ENCODE measurements at regions not wholly inside any gene's neighbourhood (a gene's known extent, or its start where the extent isn't known, plus 50 kb on each side); places are given as distances from the start of the nearest gene placed in this dataset.

GRCh38 chr21:16441789-16442188, 712.0 kb downstream of the USP25 start:
- no peaks in the 10 kb centered on the region for H3K27me3 ChIP-seq (ENCODE audit: insufficient read depth, low read length)
- H2BK5ac ChIP-seq (ENCODE audit: low read depth, low read length, poor library complexity), result no peak overlapping the region
- H3K14ac ChIP-seq (ENCODE audit: low read length), result no peak overlapping the region
- no peaks in the 10 kb centered on the region for H3K36me3 ChIP-seq (ENCODE audit: control insufficient read depth in 1 of 2, insufficient read depth in 2 of 2, low read length in 2 of 2)
- H3K79me2 ChIP-seq (ENCODE audit: control insufficient read depth, insufficient read depth, low read length, poor library complexity), result no peaks in the 10 kb centered on the region
- no peaks in the 10 kb centered on the region for H3K9me3 ChIP-seq (ENCODE audit: insufficient read depth, low read depth, low read length)
- no peaks in the 10 kb centered on the region for H3K4me1 ChIP-seq (ENCODE audit: control insufficient read depth in 1 of 2, insufficient read depth in 2 of 2, low read length in 2 of 2)
- no peaks in the 10 kb centered on the region for H3K79me1 ChIP-seq (ENCODE audit: low read length)
- H2BK12ac ChIP-seq (ENCODE audit: low read length), result no peak overlapping the region
- H3K9ac ChIP-seq (ENCODE audit: low read length), result no peak overlapping the region
- no peak for DNase-seq
- no peak overlapping the region for H3K18ac ChIP-seq (ENCODE audit: low read length)
- no peak overlapping the region for H2AK5ac ChIP-seq (ENCODE audit: low read length)
- no peak overlapping the region for H2AFZ ChIP-seq (ENCODE audit: insufficient read depth, low read length, poor library complexity)
- no peak overlapping the region for H3K4me2 ChIP-seq (ENCODE audit: low read length)
- H4K91ac ChIP-seq (ENCODE audit: low read depth, low read length), result no peak overlapping the region
- H3K27ac ChIP-seq (ENCODE audit: low read depth, low read length), result no peak overlapping the region
- H3K4ac ChIP-seq (ENCODE audit: low read depth, low read length), result no peak overlapping the region
- no CpG with 5 or more reads among the region's 1 CpG for WGBS (ENCODE audit: extremely low coverage, insufficient coverage, insufficient read length)
- H2BK120ac ChIP-seq (ENCODE audit: insufficient read depth, low read length, poor library complexity), result no peak overlapping the region
- H4K8ac ChIP-seq (ENCODE audit: low read depth, low read length), result no peak overlapping the region
- no peak overlapping the region for H3K4me3 ChIP-seq (ENCODE audit: low read depth, low read length)
- H4K12ac ChIP-seq (ENCODE audit: low read depth, low read length), result no peak overlapping the region
- H3K23ac ChIP-seq (ENCODE audit: low read length), result no peak overlapping the region

- Histone ChIP-seq H3K18ac (ENCODE audit: low read length) (no peak overlapping the region), H4K91ac (ENCODE audit: low read depth, low read length) (no peak overlapping the region), H3K9me3 (ENCODE audit: insufficient read depth, low read depth, low read length) (no peaks in the 10 kb centered on the region), H2BK12ac (ENCODE audit: low read length) (no peak overlapping the region), H3K14ac (ENCODE audit: low read length) (no peak overlapping the region), H3K79me2 (ENCODE audit: control insufficient read depth, insufficient read depth, low read length, poor library complexity) (no peaks in the 10 kb centered on the region), H2AFZ (ENCODE audit: insufficient read depth, low read length, poor library complexity) (no peak overlapping the region), H4K8ac (ENCODE audit: low read depth, low read length) (no peak overlapping the region), H3K23ac (ENCODE audit: low read length) (no peak overlapping the region), H3K36me3 (ENCODE audit: control insufficient read depth in 1 of 2, insufficient read depth in 2 of 2, low read length in 2 of 2) (no peaks in the 10 kb centered on the region), H2BK120ac (ENCODE audit: insufficient read depth, low read length, poor library complexity) (no peak overlapping the region), H3K27me3 (ENCODE audit: insufficient read depth, low read length) (no peaks in the 10 kb centered on the region), H3K79me1 (ENCODE audit: low read length) (no peaks in the 10 kb centered on the region), H3K4ac (ENCODE audit: low read depth, low read length) (no peak overlapping the region), H3K27ac (ENCODE audit: low read depth, low read length) (no peak overlapping the region), H2AK5ac (ENCODE audit: low read length) (no peak overlapping the region), H3K4me1 (ENCODE audit: control insufficient read depth in 1 of 2, insufficient read depth in 2 of 2, low read length in 2 of 2) (no peaks in the 10 kb centered on the region), H4K12ac (ENCODE audit: low read depth, low read length) (no peak overlapping the region), H2BK5ac (ENCODE audit: low read depth, low read length, poor library complexity) (no peak overlapping the region), H3K4me3 (ENCODE audit: low read depth, low read length) (no peak overlapping the region), H3K9ac (ENCODE audit: low read length) (no peak overlapping the region), H3K4me2 (ENCODE audit: low read length) (no peak overlapping the region)
- DNase-seq, result no peak
These were observed 724.6 kb downstream of the USP25 start for GRCh38 chr21:16454399-16454798.

GRCh38 chr21:16455526-16455925, 725.7 kb downstream of the USP25 start:
- Histone ChIP-seq H3K79me1 (ENCODE audit: low read length) (no peaks in the 10 kb centered on the region), H2BK12ac (ENCODE audit: low read length) (no peak overlapping the region), H2BK5ac (ENCODE audit: low read depth, low read length, poor library complexity) (no peak overlapping the region), H4K12ac (ENCODE audit: low read depth, low read length) (no peak overlapping the region), H3K4me2 (ENCODE audit: low read length) (no peak overlapping the region), H4K8ac (ENCODE audit: low read depth, low read length) (no peak overlapping the region), H3K9ac (ENCODE audit: low read length) (no peak overlapping the region), H2AFZ (ENCODE audit: insufficient read depth, low read length, poor library complexity) (no peak overlapping the region), H3K18ac (ENCODE audit: low read length) (no peak overlapping the region), H3K27me3 (ENCODE audit: insufficient read depth, low read length) (no peaks in the 10 kb centered on the region), H3K4me1 (ENCODE audit: control insufficient read depth in 1 of 2, insufficient read depth in 2 of 2, low read length in 2 of 2) (no peaks in the 10 kb centered on the region), H3K36me3 (ENCODE audit: control insufficient read depth in 1 of 2, insufficient read depth in 2 of 2, low read length in 2 of 2) (no peaks in the 10 kb centered on the region), H4K91ac (ENCODE audit: low read depth, low read length) (no peak overlapping the region), H2BK120ac (ENCODE audit: insufficient read depth, low read length, poor library complexity) (no peak overlapping the region), H3K27ac (ENCODE audit: low read depth, low read length) (no peak overlapping the region), H3K4ac (ENCODE audit: low read depth, low read length) (no peak overlapping the region), H3K9me3 (ENCODE audit: insufficient read depth, low read depth, low read length) (no peaks in the 10 kb centered on the region), H2AK5ac (ENCODE audit: low read length) (no peak overlapping the region), H3K79me2 (ENCODE audit: control insufficient read depth, insufficient read depth, low read length, poor library complexity) (no peaks in the 10 kb centered on the region), H3K23ac (ENCODE audit: low read length) (no peak overlapping the region), H3K4me3 (ENCODE audit: low read depth, low read length) (no peak overlapping the region), H3K14ac (ENCODE audit: low read length) (no peak overlapping the region)
- DNase-seq, result no peak
- WGBS (ENCODE audit: extremely low coverage, insufficient coverage, insufficient read length), result 100% methylated on average over 1 of the region's 2 CpGs

- Histone ChIP-seq H3K4me3 (ENCODE audit: low read depth, low read length) (no peak overlapping the region), H3K4me1 (ENCODE audit: control insufficient read depth in 1 of 2, insufficient read depth in 2 of 2, low read length in 2 of 2) (no peaks in the 10 kb centered on the region), H4K12ac (ENCODE audit: low read depth, low read length) (no peak overlapping the region), H2BK120ac (ENCODE audit: insufficient read depth, low read length, poor library complexity) (no peak overlapping the region), H3K4ac (ENCODE audit: low read depth, low read length) (no peak overlapping the region), H2AFZ (ENCODE audit: insufficient read depth, low read length, poor library complexity) (no peak overlapping the region), H3K27ac (ENCODE audit: low read depth, low read length) (no peak overlapping the region), H4K91ac (ENCODE audit: low read depth, low read length) (no peak overlapping the region), H3K23ac (ENCODE audit: low read length) (no peak overlapping the region), H4K8ac (ENCODE audit: low read depth, low read length) (no peak overlapping the region), H3K79me1 (ENCODE audit: low read length) (no peaks in the 10 kb centered on the region), H3K9me3 (ENCODE audit: insufficient read depth, low read depth, low read length) (no peaks in the 10 kb centered on the region), H2BK12ac (ENCODE audit: low read length) (no peak overlapping the region), H2BK5ac (ENCODE audit: low read depth, low read length, poor library complexity) (no peak overlapping the region), H3K4me2 (ENCODE audit: low read length) (no peak overlapping the region), H3K18ac (ENCODE audit: low read length) (no peak overlapping the region), H3K79me2 (ENCODE audit: control insufficient read depth, insufficient read depth, low read length, poor library complexity) (no peaks in the 10 kb centered on the region), H3K14ac (ENCODE audit: low read length) (no peak overlapping the region), H2AK5ac (ENCODE audit: low read length) (no peak overlapping the region), H3K9ac (ENCODE audit: low read length) (no peak overlapping the region), H3K36me3 (ENCODE audit: control insufficient read depth in 1 of 2, insufficient read depth in 2 of 2, low read length in 2 of 2) (no peaks in the 10 kb centered on the region), H3K27me3 (ENCODE audit: insufficient read depth, low read length) (no peaks in the 10 kb centered on the region)
- no peak for DNase-seq
- WGBS (ENCODE audit: extremely low coverage, insufficient coverage, insufficient read length), result no CpG with 5 or more reads among the region's 5 CpGs
These were observed 726.2 kb downstream of the USP25 start for GRCh38 chr21:16455978-16456377.

GRCh38 chr21:16457498-16457897, 727.7 kb downstream of the USP25 start:
- H3K36me3 ChIP-seq (ENCODE audit: control insufficient read depth in 1 of 2, insufficient read depth in 2 of 2, low read length in 2 of 2), result no peaks in the 10 kb centered on the region
- H3K79me2 ChIP-seq (ENCODE audit: control insufficient read depth, insufficient read depth, low read length, poor library complexity), result no peaks in the 10 kb centered on the region
- no peak overlapping the region for H2BK120ac ChIP-seq (ENCODE audit: insufficient read depth, low read length, poor library complexity)
- H3K27me3 ChIP-seq (ENCODE audit: insufficient read depth, low read length), result no peaks in the 10 kb centered on the region
- no peak overlapping the region for H3K23ac ChIP-seq (ENCODE audit: low read length)
- H4K91ac ChIP-seq (ENCODE audit: low read depth, low read length), result no peak overlapping the region
- DNase-seq, result no peak
- H2AK5ac ChIP-seq (ENCODE audit: low read length), result no peak overlapping the region
- no peaks in the 10 kb centered on the region for H3K9me3 ChIP-seq (ENCODE audit: insufficient read depth, low read depth, low read length)
- H3K9ac ChIP-seq (ENCODE audit: low read length), result no peak overlapping the region
- H3K27ac ChIP-seq (ENCODE audit: low read depth, low read length), result no peak overlapping the region
- H3K18ac ChIP-seq (ENCODE audit: low read length), result no peak overlapping the region
- no peaks in the 10 kb centered on the region for H3K79me1 ChIP-seq (ENCODE audit: low read length)
- H3K4me1 ChIP-seq (ENCODE audit: control insufficient read depth in 1 of 2, insufficient read depth in 2 of 2, low read length in 2 of 2), result no peaks in the 10 kb centered on the region
- WGBS (ENCODE audit: extremely low coverage, insufficient coverage, insufficient read length), result no CpG with 5 or more reads among the region's 5 CpGs
- no peak overlapping the region for H2BK5ac ChIP-seq (ENCODE audit: low read depth, low read length, poor library complexity)
- H3K14ac ChIP-seq (ENCODE audit: low read length), result no peak overlapping the region
- no peak overlapping the region for H3K4me3 ChIP-seq (ENCODE audit: low read depth, low read length)
- H2AFZ ChIP-seq (ENCODE audit: insufficient read depth, low read length, poor library complexity), result no peak overlapping the region
- H4K8ac ChIP-seq (ENCODE audit: low read depth, low read length), result no peak overlapping the region
- H4K12ac ChIP-seq (ENCODE audit: low read depth, low read length), result no peak overlapping the region
- H3K4ac ChIP-seq (ENCODE audit: low read depth, low read length), result no peak overlapping the region
- H2BK12ac ChIP-seq (ENCODE audit: low read length), result no peak overlapping the region
- H3K4me2 ChIP-seq (ENCODE audit: low read length), result no peak overlapping the region
